H1 (cell line): ENCODE measurements at regions not wholly inside any gene's neighbourhood (a gene's known extent, or its start where the extent isn't known, plus 50 kb on each side); places are given as distances from the start of the nearest gene placed in this dataset.

Source experiments
- SP4 ChIP-seq: IDR thresholded peaks from 2 replicates; pipeline ENCODE4 v1.6.1; 2012; ENCODE audit warnings: low read length, inconsistent platforms
- SRF ChIP-seq: IDR thresholded peaks from 2 replicates; pipeline ENCODE4 v1.6.1; 2011; ENCODE audit warnings: mild to moderate bottlenecking, low read depth, low read length, moderate library complexity

GRCh38 chr4:1563241-1563640, 120.9 kb downstream of the FAM53A start (continued):
- no peak for TF ChIP-seq SRF
- TF ChIP-seq SP4 = no peak
